HCT116 (cell line): ENCODE measurements at regions not wholly inside any gene's neighbourhood (a gene's known extent, or its start where the extent isn't known, plus 50 kb on each side); places are given as distances from the start of the nearest gene placed in this dataset.

Experiments
- JUND ChIP-seq: IDR thresholded peaks from 2 replicates; pipeline ENCODE4 v1.6.1; 2012
- SP1 ChIP-seq: IDR thresholded peaks from 2 replicates; pipeline ENCODE4 v1.6.1; 2012; ENCODE audit warnings: low read depth
- TF ChIP-seq, protein P1 (sequence below), 3 experiments: fragments of 200-600 bp in 1 of 3; sonication (generic) in 1 of 3; IDR thresholded peaks in 2 of 3; conservative IDR thresholded peaks in 1 of 3; 2 replicates each; pipeline ENCODE4 v1.5.1; 2012 to 2017; ENCODE audit warnings: low read depth in 2 of 3, low read length in 2 of 3, antibody characterized with exemption in 1 of 3, borderline replicate concordance in 1 of 3, control low read depth in 1 of 3, mild to moderate bottlenecking in 1 of 3, mixed read lengths in 1 of 3, mixed run types in 1 of 3, moderate library complexity in 1 of 3; ENCODE audit not compliant: insufficient read depth in 1 of 3
- TF ChIP-seq, protein P2 (sequence below): IDR thresholded peaks from 2 replicates; pipeline ENCODE4 v1.6.1; 2012; ENCODE audit warnings: low read depth

DNA sequence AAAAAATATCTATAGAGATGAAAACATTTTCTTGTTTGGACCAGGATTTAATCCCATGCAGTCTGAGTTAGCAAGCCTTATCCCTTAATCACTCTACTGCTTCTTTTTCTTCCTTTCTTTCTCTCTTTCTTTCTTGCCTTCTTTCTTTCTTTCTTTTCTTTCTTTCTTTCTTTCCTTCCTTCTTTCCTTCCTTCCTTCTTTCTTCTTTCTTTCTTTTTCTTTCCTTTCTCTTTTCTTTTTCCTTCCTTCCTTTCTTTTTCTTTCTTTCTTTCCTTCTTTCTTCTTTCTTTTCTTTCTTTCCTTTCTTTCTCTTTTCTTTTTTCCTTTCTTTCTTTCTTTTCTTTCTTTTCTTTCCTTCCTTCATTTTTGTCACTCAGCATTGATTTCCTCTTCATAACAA, 434.6 kb downstream of the FAT4 start:
- TF ChIP-seq, protein P1, sequence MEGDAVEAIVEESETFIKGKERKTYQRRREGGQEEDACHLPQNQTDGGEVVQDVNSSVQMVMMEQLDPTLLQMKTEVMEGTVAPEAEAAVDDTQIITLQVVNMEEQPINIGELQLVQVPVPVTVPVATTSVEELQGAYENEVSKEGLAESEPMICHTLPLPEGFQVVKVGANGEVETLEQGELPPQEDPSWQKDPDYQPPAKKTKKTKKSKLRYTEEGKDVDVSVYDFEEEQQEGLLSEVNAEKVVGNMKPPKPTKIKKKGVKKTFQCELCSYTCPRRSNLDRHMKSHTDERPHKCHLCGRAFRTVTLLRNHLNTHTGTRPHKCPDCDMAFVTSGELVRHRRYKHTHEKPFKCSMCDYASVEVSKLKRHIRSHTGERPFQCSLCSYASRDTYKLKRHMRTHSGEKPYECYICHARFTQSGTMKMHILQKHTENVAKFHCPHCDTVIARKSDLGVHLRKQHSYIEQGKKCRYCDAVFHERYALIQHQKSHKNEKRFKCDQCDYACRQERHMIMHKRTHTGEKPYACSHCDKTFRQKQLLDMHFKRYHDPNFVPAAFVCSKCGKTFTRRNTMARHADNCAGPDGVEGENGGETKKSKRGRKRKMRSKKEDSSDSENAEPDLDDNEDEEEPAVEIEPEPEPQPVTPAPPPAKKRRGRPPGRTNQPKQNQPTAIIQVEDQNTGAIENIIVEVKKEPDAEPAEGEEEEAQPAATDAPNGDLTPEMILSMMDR (IDR thresholded peaks at IDR 0.05 in 2 of 3, conservative IDR thresholded peaks at IDR 0.05 in 1 of 3; ENCODE audit: borderline replicate concordance in 1 of 3, insufficient read depth in 1 of 3, low read depth in 2 of 3, low read length in 2 of 3) = no peak
- TF ChIP-seq, protein P2, sequence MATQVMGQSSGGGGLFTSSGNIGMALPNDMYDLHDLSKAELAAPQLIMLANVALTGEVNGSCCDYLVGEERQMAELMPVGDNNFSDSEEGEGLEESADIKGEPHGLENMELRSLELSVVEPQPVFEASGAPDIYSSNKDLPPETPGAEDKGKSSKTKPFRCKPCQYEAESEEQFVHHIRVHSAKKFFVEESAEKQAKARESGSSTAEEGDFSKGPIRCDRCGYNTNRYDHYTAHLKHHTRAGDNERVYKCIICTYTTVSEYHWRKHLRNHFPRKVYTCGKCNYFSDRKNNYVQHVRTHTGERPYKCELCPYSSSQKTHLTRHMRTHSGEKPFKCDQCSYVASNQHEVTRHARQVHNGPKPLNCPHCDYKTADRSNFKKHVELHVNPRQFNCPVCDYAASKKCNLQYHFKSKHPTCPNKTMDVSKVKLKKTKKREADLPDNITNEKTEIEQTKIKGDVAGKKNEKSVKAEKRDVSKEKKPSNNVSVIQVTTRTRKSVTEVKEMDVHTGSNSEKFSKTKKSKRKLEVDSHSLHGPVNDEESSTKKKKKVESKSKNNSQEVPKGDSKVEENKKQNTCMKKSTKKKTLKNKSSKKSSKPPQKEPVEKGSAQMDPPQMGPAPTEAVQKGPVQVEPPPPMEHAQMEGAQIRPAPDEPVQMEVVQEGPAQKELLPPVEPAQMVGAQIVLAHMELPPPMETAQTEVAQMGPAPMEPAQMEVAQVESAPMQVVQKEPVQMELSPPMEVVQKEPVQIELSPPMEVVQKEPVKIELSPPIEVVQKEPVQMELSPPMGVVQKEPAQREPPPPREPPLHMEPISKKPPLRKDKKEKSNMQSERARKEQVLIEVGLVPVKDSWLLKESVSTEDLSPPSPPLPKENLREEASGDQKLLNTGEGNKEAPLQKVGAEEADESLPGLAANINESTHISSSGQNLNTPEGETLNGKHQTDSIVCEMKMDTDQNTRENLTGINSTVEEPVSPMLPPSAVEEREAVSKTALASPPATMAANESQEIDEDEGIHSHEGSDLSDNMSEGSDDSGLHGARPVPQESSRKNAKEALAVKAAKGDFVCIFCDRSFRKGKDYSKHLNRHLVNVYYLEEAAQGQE = no peak
- TF ChIP-seq SP1 (no peak), JUND (no peak)
